ENCODE measurements at regions not wholly inside any gene's neighbourhood (a gene's known extent, or its start where the extent isn't known, plus 50 kb on each side); places are given as distances from the start of the nearest gene placed in this dataset.

DNA sequence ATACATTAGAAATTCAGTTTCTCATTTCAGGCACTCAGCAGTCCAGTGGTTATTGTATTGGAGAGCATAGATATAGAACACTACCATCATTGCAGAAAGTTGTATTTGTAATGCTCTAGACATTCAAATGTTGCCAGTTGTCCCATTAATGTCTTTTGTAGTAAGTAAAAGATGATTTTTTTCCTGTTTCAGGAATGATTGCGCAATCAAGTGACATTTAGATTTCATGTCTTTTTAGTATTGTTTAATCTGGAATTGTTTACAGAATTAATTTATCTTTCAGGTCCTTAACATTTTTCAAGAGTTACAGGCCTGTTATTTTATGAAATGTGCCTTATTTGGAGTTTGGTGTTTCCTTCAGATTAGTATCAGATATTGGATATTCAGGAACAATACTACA is 134.7 kb downstream of the MSTN start:
- TF ChIP-seq, protein P1, sequence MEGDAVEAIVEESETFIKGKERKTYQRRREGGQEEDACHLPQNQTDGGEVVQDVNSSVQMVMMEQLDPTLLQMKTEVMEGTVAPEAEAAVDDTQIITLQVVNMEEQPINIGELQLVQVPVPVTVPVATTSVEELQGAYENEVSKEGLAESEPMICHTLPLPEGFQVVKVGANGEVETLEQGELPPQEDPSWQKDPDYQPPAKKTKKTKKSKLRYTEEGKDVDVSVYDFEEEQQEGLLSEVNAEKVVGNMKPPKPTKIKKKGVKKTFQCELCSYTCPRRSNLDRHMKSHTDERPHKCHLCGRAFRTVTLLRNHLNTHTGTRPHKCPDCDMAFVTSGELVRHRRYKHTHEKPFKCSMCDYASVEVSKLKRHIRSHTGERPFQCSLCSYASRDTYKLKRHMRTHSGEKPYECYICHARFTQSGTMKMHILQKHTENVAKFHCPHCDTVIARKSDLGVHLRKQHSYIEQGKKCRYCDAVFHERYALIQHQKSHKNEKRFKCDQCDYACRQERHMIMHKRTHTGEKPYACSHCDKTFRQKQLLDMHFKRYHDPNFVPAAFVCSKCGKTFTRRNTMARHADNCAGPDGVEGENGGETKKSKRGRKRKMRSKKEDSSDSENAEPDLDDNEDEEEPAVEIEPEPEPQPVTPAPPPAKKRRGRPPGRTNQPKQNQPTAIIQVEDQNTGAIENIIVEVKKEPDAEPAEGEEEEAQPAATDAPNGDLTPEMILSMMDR (conservative IDR thresholded peaks at IDR 0.05 in 1 of 2, IDR thresholded peaks at IDR 0.05 in 1 of 2; ENCODE audit: low read depth in 1 of 2, low read length in 2 of 2), result no peak
- TF ChIP-seq EZH2 (IDR thresholded peaks at IDR 0.05; ENCODE audit: low read length, missing control alignments), result no peak

Measured in fibroblast of lung (primary cell).